Stimulated activated CD4-positive, alpha-beta T cell treated with anti-CD3 and anti-CD28 coated beads, TNF-alpha, amount 100 ng/mL, for 24 hours (primary cell): ENCODE measurements at regions not wholly inside any gene's neighbourhood (a gene's known extent, or its start where the extent isn't known, plus 50 kb on each side); places are given as distances from the start of the nearest gene placed in this dataset.

ENCODE experiments used
- DNase-seq, 3 experiments: peaks; one replicate each; pipeline ENCODE4 v3.0.0-alpha.2; 2020; ENCODE audit warnings: low read depth in 3 of 3

GRCh38 chr10:111203615-111204014 is 126.8 kb downstream of the ADRA2A start:
- DNase-seq: no peak

- no peak for DNase-seq
These were observed 128.0 kb downstream of the ADRA2A start for GRCh38 chr10:111204838-111205237.

- DNase-seq: no peak
These were observed 129.7 kb downstream of the ADRA2A start for GRCh38 chr10:111206521-111206920.

- DNase-seq: peak in 1 of 3 experiments; percentile 17
These were observed 130.7 kb downstream of the ADRA2A start for GRCh38 chr10:111207500-111207899.

- no peak for DNase-seq
These were observed 132.1 kb downstream of the ADRA2A start for GRCh38 chr10:111208951-111209350.

- no peak for DNase-seq
These were observed 132.9 kb downstream of the ADRA2A start for GRCh38 chr10:111209692-111210091.

- no peak for DNase-seq
These were observed 134.4 kb downstream of the ADRA2A start for GRCh38 chr10:111211241-111211640.

- no peak for DNase-seq
These were observed 134.9 kb downstream of the ADRA2A start for GRCh38 chr10:111211706-111212105.

GRCh38 chr10:111221682-111222480 is 145.1 kb downstream of the ADRA2A start:
- DNase-seq: no peak

GRCh38 chr10:111222961-111223360 is 146.1 kb downstream of the ADRA2A start:
- DNase-seq: no peak

GRCh38 chr10:111231779-111232178 is 154.9 kb downstream of the ADRA2A start:
- DNase-seq: no peak

- DNase-seq: no peak
These were observed 156.6 kb downstream of the ADRA2A start for GRCh38 chr10:111233439-111233838.

GRCh38 chr10:111234234-111234913 is 157.5 kb downstream of the ADRA2A start:
- no peak for DNase-seq

GRCh38 chr10:111234914-111235302 is 158.1 kb downstream of the ADRA2A start:
- DNase-seq: no peak

GRCh38 chr10:111240348-111240747 is 163.5 kb downstream of the ADRA2A start:
- no peak for DNase-seq

- no peak for DNase-seq
These were observed 166.3 kb downstream of the ADRA2A start for GRCh38 chr10:111243126-111243525.

GRCh38 chr10:111246136-111246535 is 169.3 kb downstream of the ADRA2A start:
- no peak for DNase-seq

- DNase-seq: no peak
These were observed 170.1 kb downstream of the ADRA2A start for GRCh38 chr10:111246814-111247452.

- no peak for DNase-seq
These were observed 171.1 kb downstream of the ADRA2A start for GRCh38 chr10:111247781-111248389.

GRCh38 chr10:111249925-111250324 is 173.1 kb downstream of the ADRA2A start:
- DNase-seq: no peak

- no peak for DNase-seq
These were observed 184.3 kb downstream of the ADRA2A start for GRCh38 chr10:111261081-111261615.

- no peak for DNase-seq
These were observed 188.5 kb downstream of the ADRA2A start for GRCh38 chr10:111265341-111265740.
